NCI-H128 (cell line): ENCODE measurements at regions not wholly inside any gene's neighbourhood (a gene's known extent, or its start where the extent isn't known, plus 50 kb on each side); places are given as distances from the start of the nearest gene placed in this dataset.

ENCODE experiments used
- DNase-seq: peaks from one replicate; lab custom pipeline; 2025; ENCODE audit not compliant: unreplicated experiment; lab: John Stamatoyannopoulos, UW

GRCh38 chr16:5589812-5590373 is 492.3 kb upstream of the EEF2KMT start:
- DNase-seq: no peak

- no peak for DNase-seq
These were observed 486.5 kb upstream of the EEF2KMT start for GRCh38 chr16:5584109-5584508.

GRCh38 chr16:5582529-5582928 is 484.9 kb upstream of the EEF2KMT start:
- no peak for DNase-seq

GRCh38 chr16:5581908-5582307 is 484.3 kb upstream of the EEF2KMT start:
- no peak for DNase-seq

GRCh38 chr16:5581428-5581827 is 483.8 kb upstream of the EEF2KMT start:
- no peak for DNase-seq

GRCh38 chr16:5580772-5581171 is 483.2 kb upstream of the EEF2KMT start:
- DNase-seq: no peak

GRCh38 chr16:5580296-5580695 is 482.7 kb upstream of the EEF2KMT start:
- no peak for DNase-seq

GRCh38 chr16:5578980-5579379 is 481.4 kb upstream of the EEF2KMT start:
- DNase-seq: no peak

GRCh38 chr16:5577463-5577862 is 479.9 kb upstream of the EEF2KMT start:
- DNase-seq: no peak

- DNase-seq: no peak
These were observed 478.2 kb upstream of the EEF2KMT start for GRCh38 chr16:5575646-5576245.

GRCh38 chr16:5575121-5575520 is 477.5 kb upstream of the EEF2KMT start:
- DNase-seq: no peak

GRCh38 chr16:5572056-5572455 is 474.5 kb upstream of the EEF2KMT start:
- DNase-seq: no peak

- no peak for DNase-seq
These were observed 473.9 kb upstream of the EEF2KMT start for GRCh38 chr16:5571446-5571845.

GRCh38 chr16:5561800-5562199 is 464.2 kb upstream of the EEF2KMT start:
- DNase-seq: no peak

GRCh38 chr16:5560084-5560483 is 462.5 kb upstream of the EEF2KMT start:
- no peak for DNase-seq

- DNase-seq: no peak
These were observed 460.4 kb upstream of the EEF2KMT start for GRCh38 chr16:5557966-5558365.

- DNase-seq: no peak
These were observed 459.9 kb upstream of the EEF2KMT start for GRCh38 chr16:5557448-5557847.

GRCh38 chr16:5556158-5556810 is 458.7 kb upstream of the EEF2KMT start:
- DNase-seq: no peak

- DNase-seq: no peak
These were observed 454.3 kb upstream of the EEF2KMT start for GRCh38 chr16:5551909-5552308.

- DNase-seq: no peak
These were observed 452.2 kb upstream of the EEF2KMT start for GRCh38 chr16:5549802-5550201.

- DNase-seq: no peak
These were observed 443.8 kb upstream of the EEF2KMT start for GRCh38 chr16:5541356-5541755.

GRCh38 chr16:5537347-5537746 is 439.8 kb upstream of the EEF2KMT start:
- DNase-seq: no peak
